Activated CD4-positive, alpha-beta T cell treated with anti-CD3 and anti-CD28 coated beads, Interleukin-2, Interleukin-6, amounts not matched to agents 100 ng/mL and 50 ng/mL, durations not matched to agents 16 hours and 8 hours (primary cell): ENCODE measurements at regions not wholly inside any gene's neighbourhood (a gene's known extent, or its start where the extent isn't known, plus 50 kb on each side); places are given as distances from the start of the nearest gene placed in this dataset.
"Not testable (repeated sequence)": the region's sequence is repeated elsewhere in the genome, so short reads cannot be mapped to it uniquely, and the experiment has no call there.

Source experiments
- DNase-seq: peaks from one replicate; pipeline ENCODE4 v3.0.0-alpha.2; 2020

DNA sequence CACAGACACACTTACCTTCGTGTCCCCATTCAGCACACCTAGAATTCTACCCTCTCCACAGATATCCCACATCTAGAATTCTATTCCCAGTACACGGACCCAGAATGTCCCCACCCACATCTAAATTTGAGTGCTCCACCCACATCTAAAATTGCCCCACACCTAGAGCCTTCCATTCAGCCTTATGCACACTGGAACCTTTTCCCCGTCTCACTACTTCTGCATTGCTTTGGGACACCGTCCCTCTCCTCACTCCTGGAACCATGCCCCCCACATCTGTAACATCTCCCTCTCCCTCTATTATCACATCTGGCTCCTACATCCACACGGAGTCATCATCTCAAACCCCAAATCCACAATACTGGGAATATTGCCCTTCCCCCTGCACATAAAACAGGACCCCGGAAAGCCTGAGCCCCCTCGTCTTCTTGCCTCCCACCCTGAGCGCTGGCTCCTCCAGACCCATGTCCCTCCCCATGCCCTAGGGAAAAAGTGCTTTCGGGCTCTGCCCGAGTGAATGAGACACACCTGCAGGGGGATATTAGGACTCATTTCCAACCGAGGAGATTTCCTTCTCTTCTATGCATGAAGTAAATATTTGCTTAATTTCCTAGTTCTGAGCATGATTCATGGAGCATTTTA is 125.8 kb upstream of the UNC5B start:
- no peak for DNase-seq

DNA sequence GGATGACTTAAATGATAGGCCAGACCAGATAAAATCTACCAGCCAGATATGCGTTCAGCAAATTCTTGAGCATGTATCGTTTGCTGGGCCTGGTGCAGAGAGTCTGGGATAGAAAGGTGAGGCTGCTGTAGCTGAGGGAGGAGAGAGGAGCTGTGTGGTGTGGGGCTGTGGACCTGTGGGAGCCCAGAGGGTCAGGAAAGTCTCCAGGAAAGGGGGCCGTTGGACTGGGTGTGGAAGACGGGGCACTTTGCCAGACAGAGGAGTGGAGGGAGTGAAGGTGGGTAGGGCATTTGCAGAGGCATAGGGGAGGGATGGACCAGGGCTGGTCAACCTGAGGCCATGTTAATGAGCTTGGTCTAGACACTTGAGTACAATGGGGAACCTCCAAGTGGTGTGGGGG is 124.7 kb upstream of the UNC5B start:
- DNase-seq: no peak

DNA sequence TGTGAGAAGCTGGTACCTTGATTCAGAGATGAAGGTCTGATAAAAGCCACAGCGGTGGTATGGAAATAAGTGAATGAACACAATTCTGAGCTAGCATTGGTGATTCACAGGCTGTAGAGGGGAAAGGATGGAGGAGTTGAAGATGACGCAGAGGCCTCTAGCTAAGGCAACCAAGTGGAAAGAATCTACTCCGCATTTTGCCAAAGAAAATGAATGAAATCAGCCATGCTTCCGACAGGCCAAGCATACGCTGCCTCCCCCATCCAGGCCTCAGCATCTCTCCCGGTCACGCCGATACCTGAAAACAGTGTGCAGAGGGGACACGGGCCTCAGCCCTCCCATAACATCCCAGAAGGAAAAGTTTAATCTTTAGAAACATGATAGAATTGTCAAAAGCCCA is 124.3 kb upstream of the UNC5B start:
- no peak for DNase-seq

DNA sequence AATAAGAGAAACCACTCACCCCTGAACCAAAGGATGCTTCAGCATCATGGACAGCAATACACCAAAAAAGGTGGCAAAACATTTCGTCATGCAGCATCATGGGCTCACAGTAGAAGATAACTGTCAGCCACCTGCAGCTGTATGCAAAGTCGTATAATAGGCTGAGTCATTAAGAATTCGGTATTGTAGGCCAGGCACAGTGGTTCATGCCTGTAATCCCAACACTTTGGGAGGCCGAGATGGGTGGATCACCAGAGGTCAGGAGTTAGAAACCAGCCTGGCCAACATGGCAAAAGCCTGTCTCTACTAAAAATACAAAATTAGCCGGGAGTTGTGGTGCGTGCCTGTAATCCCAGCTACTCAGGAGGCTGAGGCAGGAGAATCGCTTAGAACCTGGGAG is 123.8 kb upstream of the UNC5B start:
- DNase-seq: not testable (repeated sequence)

DNA sequence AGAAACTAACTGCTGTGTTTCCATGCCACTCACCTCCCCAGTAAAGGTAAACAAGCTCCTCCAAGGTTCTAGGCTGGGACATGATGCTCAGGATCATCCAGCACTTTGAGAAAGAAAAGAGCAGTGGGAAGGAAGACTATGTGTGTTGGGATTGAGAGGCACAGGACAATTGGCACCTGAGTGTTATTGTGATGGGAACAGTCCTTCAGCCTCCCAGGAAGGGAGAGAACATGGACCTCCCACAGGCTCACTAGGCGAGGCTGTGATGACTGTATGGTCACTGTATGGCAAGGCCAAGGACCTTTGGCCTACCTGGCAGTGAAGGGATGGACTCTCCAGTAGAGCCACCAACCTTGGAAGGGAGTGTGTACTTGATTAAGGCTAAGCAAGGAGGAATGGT is 123.2 kb upstream of the UNC5B start:
- DNase-seq: no peak

DNA sequence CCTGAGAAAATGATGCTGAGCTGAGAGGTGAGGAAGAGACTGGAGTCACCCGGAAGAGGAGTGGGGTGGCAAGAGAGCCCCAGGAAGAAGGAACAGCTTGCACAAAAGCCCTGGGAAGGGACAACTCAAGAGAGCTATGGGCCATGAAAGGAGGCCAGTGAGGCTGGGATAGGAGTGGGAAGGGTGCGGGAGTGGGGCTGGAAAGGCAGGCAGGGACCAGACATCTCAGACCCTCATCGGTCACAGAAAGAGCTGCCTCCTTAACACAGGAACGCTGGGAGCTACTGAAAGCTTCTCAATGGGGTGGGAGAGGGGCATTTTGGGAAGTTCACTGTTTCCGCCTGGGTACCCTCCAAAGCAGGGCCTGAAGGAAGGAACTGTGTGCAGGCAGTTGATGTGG is 122.0 kb upstream of the UNC5B start:
- DNase-seq: no peak

DNA sequence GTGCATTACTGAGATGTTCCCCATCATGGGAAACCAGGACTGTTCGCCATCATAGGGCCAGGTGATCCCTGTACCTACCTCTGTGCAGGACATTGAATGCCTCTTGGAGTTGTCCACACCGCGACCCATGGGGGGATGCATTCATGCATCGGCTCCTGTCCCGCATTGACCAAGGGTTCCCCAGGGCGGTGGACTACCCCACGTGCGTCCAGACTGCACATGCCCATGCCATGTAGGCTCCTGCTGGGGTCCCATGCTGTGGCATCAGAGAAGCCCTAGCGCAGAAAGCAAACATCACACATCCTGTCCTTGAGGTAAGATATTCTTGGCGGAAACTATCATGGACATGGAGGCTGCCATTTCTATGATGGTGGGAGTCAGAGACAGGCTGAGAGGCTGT is 121.6 kb upstream of the UNC5B start:
- DNase-seq: no peak

DNA sequence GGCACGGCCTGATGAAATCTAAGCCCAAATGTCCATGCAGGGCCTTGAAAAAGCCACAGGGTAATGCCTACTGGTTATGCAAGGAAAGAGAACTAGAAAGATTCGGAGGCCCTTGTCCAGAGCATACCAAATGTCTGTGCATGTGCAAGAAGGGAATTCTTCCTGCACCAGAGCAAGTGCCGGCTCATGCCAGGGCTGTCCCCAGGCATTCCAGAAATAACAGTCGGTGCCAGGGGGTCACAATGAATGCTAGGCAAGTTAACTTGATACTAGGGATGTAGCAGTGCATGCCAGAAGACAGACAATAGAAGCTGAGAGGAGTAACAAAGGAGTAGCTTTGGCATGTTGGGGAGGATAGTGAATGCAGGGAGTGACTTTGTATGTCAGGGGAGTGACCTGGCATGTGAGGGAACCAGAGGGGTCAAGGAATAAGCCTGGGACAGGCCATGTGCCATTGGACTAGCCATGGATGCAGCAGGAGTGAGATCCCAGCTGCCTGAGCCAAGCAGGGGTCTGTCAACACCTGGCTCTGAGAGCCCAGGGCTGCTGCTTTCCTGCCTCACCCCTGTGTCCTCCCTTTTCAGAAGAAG is 119.5 kb upstream of the UNC5B start:
- DNase-seq: no peak

DNA sequence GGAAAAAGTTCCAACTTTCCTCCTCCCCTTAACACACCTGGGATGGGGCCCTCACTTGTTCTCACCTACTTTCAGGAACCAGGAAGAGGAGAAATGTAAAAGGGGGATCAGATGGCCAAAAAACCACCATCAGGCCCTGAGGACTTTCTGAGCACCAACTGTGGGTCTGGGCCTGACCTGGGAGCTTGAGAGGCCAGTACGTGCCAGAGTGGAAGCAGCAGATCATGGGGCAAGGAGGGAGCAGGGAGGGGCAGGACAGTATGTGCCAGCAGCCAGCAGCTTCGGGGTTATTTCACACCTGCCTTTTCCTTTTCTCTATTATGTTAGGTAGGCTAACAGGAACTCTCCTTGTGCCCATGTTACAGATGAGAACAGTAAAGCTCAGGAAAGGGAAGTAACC is 118.8 kb upstream of the UNC5B start:
- no peak for DNase-seq

DNA sequence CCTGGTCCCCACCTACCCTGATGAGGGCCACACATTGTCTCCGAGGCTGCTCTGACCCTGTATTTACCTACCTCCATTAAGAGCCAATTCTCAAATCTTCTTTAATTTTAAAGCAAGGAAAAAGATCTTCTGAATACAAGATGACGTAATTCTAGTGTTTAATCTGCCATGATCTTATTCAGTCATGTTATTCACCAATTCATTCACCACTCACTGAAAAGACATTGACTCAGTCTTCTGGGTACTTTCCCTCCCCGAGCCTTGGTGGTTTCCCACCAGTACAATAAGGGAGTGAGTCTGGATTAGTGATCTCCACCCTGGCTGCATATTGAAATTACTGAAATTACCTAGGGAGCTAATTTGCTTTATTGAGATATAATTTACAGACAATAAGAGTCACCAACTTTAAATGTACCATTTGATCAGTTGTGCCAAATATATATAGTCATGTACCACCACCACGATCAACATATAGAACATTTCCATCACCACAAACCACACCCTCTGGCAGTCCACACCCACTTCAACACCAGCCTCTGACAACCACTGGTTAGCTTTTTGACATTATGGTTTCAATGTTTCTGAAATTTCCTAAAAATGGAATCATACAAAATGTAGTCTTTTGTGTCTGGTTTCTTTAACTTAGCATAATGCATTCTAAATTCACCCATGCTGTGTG is 117.5 kb upstream of the UNC5B start:
- DNase-seq: peak; percentile 55

DNA sequence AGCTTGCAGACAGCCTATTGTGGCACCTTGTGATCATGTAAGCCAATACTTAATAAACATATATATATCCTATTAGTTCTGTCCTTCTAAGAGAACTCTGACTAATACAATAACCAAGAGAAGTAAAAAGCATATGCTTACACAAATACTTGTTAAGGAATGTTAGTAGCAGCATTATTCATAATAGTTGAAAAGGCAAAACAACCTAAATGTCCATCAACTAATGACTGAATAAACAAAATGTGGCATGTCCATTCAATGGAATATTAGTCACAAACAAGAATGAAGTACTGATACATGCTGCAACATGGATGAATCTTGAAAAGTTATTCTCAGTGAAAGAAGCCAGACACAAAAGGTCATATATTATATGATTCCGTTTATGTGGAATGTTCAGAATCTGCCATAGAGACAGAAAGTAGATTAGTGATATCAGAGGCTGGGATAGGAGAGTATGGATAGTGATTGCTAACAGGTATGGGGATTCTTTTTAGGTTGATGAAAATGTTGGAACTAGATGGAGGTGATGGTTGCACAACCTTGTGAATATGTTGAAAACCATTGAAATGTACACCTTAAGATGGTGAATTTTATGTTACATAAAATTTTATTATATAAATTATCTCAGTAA is 112.5 kb upstream of the UNC5B start:
- no peak for DNase-seq

DNA sequence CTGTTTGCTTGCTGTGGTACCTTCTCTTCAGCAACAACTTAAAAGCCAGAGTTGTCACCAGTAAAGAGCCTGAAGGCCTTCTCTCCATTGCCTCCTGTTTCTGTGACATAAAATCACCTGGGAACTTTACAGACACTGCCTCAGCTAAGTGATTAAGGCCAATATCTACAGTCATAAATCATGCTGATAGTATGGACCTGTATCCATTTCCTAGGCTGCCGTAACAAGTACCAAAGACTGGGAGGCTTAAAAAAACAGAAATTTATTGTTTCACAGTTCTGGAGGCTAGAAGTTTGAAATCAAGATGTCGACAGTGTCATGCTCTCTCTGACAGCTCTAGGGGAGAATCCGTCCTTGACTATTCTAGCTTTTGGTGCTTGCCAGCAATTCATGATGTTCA is 108.4 kb upstream of the UNC5B start:
- no peak for DNase-seq

DNA sequence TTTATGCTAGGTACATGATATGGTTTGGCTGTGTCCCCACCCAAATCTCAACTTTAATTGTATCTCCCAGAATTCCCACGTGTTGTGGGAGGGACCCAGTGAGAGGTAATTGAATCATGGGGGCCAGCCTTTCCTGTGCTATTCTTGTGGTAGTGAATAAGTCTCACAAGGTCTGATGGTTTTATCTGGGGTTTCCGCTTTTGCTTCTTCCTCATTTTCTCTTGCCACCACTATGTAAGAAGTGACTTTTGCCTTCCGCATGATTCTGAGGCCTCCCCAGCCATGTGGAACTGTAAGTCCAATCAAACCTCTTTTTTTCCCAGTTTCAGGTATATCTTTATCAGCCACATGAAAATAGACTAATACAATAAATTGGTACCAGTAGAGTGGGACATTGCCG is 106.2 kb upstream of the UNC5B start:
- not testable (repeated sequence) for DNase-seq

DNA sequence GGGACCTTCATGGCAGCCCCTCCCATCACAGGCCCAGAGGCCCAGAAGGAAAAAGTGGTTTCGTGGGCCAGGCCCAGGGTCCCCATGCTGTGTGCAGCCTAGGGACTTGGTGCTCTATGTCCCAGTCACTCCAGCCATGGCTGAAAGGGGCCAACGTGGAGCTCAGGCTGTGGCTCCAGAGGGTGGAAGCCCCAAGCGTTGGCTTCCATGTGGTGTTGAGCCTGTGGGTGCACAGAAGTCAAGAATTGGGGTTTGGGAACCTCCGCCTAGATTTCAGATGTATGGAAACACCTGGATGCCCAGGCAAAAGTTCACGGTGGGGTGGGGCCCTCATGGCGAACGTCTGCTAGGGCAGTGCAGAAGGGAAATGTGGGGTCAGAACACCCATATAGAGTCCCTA is 105.3 kb upstream of the UNC5B start:
- not testable (repeated sequence) for DNase-seq

DNA sequence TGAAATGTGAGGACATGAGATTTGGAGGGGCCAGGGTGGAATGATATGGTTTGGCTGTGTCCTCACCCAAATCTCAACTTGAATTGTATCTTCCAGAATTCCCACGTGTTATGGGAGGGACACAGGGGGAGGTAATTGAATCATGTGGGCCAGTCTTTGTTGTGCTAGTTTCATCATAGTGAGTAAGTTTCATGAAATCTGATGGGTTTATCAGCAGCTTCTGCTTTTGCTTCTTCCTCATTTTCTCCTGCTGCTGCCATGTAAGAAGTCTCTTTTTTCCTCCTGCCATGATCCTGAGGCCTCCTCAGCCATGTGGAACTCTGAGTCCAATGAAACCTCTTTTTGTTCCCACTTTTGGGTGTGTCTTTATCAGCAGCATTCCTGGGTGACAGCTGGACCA is 104.3 kb upstream of the UNC5B start:
- DNase-seq: not testable (repeated sequence)

DNA sequence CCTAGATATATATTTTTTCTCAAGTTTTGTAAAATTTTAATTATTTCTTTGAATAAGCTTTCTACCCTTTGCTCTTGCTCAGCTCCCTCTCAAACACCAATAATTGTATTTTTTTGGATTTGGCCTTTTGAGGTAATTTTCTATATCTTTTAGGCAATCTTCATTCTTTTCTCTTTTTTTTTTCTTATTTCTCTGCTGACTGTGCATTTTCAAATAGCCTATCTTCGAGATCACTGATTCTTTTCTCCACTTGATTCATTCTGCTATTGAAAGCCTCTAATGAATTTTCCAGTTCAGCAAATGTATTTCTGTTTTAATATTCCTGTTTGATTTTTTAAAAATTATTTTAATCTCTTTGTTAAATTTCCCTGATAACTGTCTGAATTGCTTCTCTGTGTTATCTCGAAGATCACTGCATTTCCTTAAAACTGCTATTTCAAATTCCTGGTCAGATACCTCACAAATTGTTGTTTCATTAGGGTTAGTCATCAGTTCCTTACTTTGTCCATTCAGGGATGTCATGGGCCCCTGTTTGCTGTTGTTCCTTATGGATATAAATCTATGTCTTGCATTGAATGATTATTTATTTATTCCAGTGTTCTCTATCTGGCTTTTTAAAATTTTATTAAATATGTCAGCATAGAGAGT is 100.1 kb upstream of the UNC5B start:
- no peak for DNase-seq

DNA sequence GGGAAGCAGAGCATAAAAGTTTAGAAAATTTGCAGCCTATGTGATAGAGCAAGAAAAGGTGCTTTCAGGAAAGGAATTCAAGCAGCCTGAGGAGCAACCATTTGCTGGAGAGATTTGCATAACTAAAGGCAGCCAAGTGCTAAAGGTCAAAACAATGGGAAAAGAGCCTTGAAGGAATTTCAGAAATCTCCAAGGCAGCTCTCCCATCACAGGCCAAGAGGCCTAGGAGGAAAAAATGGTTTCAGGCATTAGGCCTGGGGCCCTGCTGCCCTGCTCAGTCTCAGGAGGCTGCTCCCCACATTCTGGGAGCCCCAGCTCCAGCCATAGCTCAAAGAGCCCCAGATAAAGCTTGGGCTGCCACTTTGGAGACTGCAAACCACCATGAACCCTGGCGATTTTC is 95.9 kb upstream of the UNC5B start:
- DNase-seq: no peak

DNA sequence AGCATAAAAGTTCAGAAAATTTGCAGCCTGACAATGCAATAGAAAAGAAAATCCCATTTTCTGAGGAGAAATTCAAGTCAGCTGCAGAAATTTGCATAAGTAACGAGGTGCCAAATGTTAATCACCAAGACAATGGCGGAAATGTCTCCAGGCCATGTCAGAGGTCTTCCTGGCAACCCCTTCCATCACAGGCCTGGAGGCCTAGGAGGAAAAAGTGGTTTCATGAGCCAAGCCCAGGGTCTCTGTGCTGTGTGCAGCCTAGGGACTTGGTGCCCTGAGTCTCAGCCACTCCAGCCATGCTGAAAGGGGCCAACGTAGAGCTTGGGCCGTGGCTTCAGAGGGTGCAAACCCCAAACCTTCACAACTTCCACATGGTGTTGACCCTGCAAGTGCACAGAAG is 94.8 kb upstream of the UNC5B start:
- not testable (repeated sequence) for DNase-seq

DNA sequence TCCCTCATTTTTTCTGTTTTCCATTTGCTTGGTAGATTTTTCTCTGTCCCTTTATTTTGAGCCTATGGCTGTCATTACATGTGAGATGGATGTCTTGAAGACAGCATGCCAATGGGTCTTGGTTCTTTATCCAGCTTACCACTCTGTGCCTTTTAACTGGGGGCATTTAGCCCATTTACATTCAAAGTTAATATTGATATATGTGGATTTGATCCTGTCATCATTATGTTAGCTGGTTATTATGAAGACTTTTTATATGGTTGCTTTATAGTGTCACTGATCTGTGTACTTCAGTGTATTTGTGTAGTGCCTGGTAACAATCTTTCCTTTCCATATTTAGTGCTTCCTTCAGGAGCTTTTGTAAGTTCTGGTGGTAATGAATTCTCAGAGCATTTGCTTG is 89.3 kb upstream of the UNC5B start:
- no peak for DNase-seq

DNA sequence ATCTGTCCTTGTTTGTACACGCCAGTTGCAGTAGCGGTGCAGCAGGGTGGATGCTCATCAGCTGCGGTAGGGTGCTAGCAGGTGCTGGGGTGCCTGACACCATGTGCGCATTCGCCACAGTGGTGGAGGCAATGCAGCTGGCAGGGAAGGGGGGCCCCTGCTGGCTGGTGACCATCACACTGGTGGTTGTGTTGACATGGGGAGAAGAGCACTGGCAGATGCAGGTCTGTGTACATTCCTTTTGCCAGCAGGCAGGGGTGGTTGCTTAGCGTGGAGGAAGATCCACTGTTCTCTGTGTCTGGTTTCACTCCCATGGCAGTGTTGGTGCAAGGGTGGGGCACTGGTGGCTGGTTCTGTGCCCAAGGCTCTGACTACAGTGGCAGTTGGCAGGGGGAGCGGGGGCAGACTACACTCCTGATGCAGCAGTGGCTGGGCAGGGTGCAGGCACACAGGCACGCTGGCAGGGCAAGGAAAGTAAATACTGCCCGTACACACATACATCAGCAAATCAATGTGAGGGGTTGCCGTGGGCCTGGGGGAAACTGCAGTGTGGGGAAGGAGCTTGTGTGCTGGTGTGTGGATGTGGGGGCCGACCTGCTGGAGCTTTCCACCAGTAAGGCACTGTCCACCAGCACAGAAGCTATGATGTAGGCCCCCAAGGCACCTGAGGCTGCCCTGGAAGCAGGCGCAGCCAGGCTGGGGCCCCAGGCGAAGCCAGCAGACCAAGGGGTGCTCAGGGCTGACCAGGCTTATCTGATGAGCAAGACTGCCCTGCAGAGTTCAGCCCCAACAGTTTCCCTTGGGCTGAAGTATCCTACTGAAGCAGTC is 87.2 kb upstream of the UNC5B start:
- no peak for DNase-seq

DNA sequence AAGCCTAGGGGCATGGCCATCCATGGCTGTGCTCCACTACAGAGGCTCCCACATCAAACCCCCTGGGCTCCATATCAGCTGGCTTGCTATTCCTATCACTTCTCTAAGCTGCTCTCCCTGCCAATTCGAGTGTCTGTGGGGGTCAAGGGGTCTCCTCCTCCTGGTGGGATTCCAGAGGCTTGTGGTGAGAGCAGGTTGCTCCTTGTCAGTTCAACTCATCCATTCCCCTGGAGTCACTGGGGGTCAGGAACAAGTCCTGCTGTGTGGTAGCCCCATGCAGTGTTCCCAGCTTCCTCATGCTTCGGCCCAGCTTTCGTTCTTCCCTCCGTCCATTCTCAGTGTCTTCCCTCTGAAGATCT is 86.6 kb upstream of the UNC5B start:
- no peak for DNase-seq

DNA sequence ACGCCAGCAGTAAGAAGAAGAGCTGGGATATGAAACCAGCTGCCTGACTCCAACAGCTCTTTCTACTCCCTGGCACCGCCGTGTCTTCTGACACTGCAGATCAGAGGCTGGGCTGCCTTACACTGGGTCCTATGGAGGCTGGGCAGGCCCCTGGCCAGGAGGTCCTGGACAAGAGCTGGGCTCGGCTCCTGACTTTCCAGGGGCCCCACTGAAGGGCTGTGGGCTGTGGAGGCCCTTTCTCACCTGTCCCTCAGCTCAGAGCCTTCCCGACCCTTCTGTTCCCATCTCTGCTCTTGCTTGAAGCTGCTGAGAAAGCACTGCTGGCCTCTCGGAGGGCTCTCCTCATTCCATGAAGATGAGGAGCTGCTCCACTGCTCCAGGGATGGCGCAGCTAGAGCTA is 85.9 kb upstream of the UNC5B start:
- no peak for DNase-seq

DNA sequence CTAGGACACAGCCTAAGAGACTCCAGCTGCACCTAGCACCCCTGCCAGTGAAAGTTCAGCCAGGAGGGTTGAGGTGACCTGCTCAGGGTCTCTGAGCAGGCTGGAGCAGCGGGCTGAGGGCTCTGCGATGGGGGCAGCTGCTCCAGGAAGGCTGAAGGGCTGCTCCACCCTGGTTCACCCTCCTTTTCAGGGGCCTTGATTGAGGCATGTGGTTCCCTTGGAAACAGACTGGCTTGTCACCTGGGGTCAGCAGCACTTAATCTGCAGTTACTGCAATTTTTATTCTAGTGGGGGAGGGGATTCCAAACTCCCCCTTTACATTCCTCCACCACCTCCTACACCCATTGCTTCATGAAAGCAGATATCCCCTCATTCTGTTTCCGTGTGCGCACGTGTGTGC is 85.3 kb upstream of the UNC5B start:
- DNase-seq: no peak
